Fibroblast of skin of left quadriceps (primary cell): ENCODE measurements at regions not wholly inside any gene's neighbourhood (a gene's known extent, or its start where the extent isn't known, plus 50 kb on each side); places are given as distances from the start of the nearest gene placed in this dataset.
"Not testable (repeated sequence)": the region's sequence is repeated elsewhere in the genome, so short reads cannot be mapped to it uniquely, and the experiment has no call there.

Source experiments
- DNase-seq, 2 experiments: peaks; one replicate each; pipeline ENCODE4 v3.0.0-alpha.2; 2013; ENCODE audit warnings: low read depth in 2 of 2

DNA sequence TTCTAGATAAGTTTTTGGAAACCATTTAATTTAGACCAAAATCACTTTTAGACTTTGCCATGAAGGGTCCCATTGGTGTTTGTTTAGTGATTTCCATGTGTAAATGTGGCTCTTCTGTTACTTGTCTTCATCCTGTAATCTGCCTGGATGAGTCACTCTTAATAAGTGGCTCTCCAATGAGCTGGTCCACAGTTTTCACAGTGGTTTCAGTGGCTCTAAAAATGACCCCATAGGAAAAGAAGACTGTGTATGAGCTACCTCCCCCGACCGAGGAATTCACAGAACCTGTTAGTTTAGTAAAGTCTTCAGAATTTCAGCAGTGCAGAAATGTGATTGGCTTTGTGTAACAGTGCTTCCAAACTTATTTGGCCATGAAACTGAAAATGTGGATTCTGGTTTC lies 492.0 kb upstream of the MARCKS start:
- no peak for DNase-seq

DNA sequence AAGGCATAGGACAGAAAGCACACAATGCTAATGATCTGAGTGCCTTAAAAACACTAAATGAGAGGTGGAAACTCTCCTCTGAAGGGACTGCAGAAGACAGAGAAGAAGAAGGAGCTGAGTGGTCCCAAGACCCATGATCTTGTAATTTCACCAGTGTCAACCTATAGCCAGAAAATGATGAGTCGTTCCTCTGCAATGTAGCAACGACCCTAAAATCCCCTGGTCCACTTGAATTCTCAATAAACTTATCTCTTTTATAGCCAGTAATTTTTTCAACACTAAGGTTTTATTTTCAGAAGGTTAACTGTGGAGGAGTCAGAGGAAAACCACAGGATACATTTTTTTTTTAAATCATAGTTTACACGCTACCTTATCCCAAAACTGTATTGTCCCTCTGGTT lies 490.6 kb upstream of the MARCKS start:
- DNase-seq, result no peak

DNA sequence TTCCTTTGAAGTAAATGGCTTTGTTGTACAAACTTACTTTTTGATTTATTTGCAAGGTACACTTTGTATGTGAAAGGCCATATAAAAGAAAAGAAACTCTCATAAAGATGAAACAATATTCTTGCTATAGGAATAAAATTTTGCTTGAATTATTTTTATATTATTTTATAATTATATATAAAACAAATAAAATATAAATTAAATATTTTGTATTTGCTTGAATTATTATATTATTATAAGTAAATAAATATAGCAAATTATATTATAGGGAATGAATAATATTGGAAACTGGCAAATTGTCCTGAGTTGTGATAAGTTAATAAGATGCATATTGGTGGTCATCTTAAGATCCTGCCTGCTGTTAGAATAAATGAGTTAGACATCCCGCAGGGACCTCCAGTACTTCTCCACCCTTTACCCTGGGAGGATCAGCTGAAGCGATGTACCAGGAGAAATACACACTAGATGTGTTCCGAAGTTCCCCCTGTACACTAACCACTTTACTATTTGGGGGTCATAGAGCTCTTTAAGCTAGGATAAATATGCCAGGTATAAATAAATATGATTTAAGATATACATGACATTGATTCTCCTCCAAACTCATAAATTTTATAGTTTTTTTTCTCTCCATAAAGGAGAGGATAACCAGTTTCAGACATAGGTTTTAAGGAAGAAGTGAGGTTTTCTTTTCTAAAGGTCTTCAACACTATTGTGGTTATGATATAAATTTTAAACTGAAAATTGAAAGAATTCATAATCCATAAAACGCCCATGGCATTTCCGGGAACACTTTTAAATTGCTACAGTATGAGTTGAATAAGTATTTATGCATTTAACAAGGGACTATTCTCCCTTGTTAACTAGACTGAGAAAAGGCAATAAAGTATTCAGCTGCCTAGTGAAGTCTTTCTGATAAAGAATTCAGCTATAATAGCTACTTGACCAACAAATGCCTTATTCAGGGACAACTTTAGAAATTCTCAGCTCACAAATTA lies 486.3 kb upstream of the MARCKS start:
- peak; percentile 73 to 75 for DNase-seq

DNA sequence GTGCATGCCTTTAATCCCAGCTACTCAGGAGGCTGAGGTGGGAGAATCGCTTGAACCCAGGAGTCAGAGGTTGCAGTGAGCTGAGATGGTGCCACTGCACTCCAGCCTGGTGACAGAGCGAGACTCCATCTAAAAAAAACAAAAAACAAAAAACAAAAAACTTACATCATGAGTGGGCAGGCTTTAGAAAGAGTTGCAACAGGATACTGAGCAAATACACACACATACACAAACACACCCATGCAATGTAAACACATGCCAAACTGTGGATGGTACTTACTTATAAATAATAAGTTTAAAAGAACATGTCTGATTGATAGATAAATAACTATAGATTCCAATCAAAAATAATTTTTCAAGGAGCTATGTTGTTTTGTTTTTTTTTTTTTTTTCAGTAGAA lies 481.7 kb upstream of the MARCKS start:
- not testable (repeated sequence) for DNase-seq

DNA sequence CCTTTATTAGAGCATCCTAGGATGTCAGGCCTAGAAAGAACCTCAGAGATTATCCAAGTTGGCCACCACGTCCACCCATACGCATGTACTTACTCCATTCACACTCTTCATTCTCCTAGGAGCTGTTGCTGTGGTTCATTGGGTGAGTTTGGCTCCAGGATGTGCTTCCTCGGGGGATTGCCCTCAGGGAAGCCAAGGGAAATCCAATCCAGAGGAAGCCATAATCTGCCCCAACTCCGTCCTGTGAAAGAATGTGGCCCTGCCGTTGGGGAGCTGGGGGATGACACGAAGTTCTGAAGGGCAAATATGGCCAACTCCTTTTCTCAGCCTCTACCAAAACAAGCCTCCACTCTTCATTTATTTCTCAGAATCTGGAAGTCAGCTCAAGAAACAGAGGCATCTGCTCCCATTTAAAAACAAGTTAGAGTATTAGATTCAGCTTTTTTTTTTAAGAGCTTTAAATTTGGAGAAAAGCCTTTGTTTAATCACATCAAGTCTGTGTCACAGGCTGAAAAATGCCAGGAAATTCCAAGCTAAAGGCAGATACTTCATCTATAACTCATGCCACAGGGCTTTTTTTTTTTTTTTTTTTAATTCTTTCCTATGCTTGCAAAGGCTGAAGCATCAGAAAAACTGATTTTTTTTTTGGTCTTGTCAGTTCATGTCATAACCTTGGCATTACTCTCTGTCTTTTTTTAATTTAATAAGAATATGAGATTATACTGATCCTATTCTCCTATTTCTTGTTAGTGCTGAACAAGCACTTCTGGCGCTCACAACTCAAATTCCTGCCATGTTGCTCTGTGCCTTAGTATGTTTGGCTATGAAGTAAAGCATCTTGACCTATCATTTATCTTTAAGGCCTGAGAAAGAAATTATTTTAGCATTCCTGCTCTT lies 480.9 kb upstream of the MARCKS start:
- peak; percentile 93 for DNase-seq

DNA sequence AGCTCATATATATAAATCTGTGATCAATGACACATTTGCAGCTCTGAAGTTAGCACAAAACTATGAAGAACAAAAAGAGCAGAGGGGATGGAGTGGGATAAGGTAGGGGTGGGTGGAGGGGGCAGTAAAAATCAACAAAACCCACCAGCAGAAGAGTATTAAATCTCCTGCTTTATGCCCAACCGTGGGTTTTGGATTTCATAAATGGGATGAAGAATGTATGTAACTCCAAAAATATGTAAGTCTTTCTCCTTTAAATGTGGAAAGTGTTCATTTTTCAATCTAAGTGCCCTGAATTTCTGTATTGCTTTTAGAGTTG lies 480.3 kb upstream of the MARCKS start:
- DNase-seq, result no peak

DNA sequence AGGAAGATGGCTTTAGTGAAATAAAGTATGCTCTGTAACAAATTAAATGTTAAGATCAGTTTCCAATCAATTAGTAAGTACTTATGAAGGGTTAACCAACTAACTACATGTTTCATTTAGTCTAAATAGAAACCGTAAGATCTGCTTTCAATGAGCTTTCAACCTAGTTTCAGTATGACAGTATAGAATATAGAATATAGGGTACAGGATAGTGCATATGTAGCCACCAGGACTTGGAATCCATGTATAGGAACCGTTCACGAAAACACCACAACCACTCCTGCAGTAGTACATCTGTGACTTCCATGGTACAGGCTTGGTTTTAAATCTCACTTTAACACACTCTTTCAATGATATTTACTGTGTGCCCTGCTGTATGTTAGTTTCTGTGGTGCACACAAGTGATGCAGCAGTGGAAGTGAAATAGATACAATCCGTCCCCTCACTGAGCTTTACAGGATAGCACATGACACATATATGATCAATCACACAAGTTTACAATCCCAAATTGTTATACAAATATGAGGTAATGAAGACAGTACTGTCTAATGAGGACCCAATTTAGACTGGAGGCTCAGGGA lies 479.7 kb upstream of the MARCKS start:
- DNase-seq, result no peak

DNA sequence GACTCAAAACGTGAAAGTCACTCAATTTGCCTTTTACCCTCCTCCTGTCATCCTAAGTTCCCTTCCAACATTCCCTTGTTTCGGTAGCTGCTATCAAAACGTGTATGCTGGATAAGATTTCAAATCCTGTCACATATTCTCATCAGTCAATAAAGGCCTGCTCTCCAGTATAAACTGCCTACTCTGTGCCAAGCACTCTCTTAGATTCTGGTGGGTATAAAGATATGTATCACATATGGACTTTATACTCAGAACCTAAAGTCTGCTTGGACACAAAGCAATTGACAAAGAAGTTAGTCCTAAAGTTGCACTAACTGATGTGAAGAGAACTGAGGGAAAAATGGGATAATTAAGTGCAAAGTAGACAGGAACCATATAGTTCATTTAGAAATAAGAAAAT lies 476.6 kb upstream of the MARCKS start:
- DNase-seq, result no peak

DNA sequence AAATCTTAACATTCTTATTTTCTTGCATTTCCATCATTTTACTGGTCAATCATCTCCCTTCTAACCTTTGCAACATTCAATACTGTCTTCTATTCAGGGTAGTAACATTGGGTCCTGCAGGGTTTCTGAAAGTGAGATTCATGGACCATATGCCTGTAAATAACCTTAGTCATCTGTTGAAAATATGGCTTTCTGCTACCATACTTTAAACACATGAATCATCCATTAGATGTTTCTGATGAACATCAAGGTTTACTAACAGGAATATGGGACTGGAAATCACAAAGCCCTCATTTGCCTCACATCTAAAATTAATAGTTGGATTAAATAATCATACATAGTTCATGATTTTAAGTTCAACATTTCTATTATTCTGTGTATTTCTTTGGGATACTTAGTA lies 475.9 kb upstream of the MARCKS start:
- no peak for DNase-seq

DNA sequence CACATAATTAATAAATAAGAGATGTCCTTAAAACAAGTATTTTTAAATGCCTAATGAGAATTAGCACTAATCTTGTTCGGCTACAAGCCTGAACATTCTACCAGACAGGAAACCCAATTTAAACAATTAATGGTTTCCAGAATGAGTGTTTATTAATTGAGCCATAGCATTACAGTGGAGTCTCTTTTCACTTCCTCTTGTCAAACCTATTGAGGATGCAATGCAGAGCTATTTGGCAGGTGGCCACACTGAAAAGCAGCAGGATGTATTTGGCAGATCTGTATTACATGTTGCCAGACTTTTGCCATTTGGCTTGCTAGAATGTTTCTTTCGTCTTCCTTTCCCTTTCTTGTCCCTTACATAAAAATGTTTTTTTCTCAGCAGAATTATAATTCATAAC lies 475.2 kb upstream of the MARCKS start:
- peak; percentile 67 to 72 for DNase-seq

DNA sequence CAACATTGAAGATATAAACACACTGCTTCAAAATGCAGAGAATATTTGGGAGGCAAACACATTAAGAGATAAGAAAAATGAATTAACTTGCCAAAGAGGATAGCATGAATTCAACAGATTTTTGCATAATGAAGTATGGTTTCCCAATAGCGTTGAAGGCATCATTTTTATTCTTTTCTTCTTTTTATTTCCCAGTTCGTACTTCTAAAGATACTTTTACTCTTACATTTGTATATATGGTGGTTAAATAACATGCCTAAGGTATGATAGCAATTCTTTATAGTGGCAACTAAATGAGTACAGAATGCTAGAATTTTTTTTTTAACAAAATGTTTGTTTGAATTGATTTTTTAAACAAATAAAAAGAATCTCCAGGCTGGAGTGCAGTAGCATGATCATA lies 473.4 kb upstream of the MARCKS start:
- no peak for DNase-seq

DNA sequence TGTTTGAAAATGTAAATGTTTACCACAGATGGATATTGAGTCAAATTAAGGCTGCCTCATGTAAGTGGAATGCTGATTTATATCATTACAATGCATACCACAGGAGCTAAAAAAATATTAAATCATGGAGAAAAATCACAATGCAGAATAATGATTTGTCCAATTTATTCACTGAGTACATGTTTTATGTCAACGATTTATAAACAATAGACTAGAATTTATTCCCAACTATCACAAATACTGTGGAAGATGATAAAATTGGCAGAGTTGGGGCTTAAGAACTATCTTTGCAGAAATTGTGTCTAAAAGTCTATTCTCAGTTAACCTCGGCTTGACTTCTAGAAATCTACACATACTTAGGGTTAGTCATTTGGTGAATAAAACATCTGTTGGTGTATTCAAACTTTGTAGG lies 472.1 kb upstream of the MARCKS start:
- DNase-seq, result peak; percentile 83

DNA sequence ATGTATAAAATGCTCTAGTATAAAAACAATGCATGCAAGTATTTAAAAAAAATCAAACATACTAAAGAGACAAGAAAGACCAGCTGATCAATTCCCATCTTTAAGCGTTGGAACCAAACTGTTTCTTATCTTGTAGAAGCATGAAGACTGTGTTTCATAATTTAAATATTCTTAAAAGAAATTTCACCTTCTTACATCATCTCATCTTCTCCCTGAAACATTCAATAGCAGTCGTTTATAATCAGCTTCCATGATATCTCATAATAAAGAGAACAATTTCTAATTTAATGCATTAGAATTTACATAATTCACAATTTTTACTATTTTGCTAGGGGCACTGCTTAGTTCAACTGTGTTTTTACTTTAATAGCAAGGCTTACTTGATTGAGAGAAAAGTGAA lies 468.1 kb upstream of the MARCKS start:
- DNase-seq, result no peak

DNA sequence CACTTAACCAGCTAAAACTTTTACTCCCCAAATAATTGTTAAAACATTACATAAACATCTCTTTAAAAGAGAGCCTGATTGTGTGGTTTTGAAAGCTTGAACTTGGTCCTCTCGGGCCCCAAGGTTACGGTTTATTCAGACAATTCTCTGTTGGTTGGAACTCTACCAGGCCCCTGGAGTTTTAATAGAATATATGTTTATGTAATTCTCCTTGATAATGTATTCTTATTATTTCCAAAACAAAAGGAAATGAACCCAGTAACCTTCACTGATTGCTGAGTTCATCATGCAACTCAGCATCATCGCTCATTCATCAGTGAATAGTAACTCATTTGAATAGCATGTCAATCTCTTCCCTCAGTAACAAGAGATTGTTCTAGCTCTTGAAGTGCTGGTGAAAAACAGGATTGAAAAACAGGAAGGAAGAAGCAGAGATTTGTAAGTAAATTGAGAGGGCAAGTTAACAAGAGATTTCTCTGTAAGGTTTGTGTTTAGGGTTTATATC lies 464.5 kb upstream of the MARCKS start:
- no peak for DNase-seq

DNA sequence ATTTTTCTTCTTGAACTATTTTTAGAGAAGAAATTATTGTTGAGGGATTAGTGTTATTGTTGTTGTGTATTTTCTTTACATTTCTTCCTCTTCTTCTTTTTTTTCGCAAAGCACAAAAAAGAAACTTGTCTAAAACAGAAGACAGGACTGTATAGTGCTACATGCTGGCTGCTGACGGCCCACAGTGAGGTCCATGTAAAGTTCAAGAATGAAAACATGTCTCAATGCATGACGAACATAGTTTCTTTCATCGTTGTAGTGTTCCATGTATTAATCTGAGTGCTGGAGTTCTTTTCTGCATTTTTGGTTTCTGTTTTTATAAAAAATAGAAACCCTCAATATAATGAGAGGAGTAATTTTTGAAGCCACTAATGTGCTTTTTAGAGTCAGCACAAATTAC lies 462.9 kb upstream of the MARCKS start:
- no peak for DNase-seq

DNA sequence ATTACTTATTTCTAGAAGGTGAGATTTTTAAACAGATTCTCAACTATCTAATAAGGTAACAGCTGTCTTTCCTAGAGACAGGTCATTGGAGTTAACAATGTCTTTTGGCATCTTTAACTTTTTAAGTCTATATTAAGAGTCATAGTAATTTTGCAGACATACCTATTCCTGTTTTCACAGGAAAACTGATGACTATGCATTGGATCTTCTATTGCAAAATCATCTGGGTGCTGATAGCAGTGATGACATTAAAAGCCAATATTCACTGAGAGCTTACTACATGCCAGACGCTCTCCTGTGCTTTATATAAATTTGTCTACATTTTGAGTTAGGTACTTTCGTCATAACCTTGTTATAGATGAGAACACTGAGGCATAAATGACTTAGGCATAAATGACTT lies 462.4 kb upstream of the MARCKS start:
- DNase-seq, result no peak

DNA sequence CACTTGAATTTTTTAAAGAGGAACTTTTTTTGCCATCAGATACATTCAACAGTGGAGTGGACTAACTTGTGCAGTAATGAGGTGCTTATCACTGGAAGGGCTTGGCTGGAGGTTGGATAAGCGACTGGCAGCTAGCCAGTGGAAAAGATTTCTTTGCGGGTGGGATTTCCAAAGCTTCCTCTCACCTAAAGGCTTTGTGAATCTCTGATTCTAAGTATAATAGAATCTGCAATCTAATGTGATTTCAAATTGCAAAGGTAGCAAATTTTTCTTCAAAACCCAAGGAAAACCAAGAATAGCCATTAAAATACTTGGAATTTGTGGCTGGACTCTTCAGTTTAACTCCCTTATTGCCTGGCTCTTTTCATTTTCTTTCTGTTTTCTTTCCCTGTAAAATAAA lies 460.4 kb upstream of the MARCKS start:
- no peak for DNase-seq

DNA sequence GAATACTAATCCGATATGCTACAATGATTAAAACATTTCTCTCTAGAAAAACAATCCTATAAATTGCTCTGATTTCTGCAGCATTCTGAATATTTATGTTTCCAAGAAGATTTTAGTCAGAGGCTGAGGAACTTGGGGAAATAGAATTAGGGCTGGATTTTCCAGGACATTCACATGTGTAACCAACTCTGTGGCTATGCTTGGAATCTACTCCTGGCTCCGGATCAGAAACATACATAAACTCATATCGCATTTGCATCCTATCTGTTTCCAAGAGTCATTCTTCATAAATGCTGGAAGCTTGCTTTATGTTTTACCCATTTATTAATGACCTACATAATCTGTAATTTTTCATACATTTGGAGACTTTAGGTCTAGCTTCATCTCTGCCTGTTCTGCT lies 459.9 kb upstream of the MARCKS start:
- DNase-seq, result peak; percentile 82 to 84

DNA sequence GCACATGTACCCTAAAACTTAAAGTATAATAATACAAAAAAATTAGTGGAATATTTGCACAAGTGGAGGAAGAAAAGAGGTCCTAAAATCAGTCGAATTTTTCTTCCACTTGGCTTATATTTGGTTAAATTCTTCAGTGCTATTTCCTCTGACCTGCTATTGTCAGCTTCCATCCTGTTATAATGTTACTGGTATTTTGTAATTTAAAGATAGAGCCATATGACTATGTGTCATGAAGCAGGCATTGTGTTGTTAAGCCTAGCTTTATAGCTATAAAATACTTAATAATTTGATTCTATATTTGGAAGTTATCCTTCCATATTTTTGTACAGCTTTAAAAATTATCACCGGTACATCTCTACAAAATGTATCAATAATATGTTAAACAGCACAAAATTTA lies 455.9 kb upstream of the MARCKS start:
- DNase-seq, result no peak

DNA sequence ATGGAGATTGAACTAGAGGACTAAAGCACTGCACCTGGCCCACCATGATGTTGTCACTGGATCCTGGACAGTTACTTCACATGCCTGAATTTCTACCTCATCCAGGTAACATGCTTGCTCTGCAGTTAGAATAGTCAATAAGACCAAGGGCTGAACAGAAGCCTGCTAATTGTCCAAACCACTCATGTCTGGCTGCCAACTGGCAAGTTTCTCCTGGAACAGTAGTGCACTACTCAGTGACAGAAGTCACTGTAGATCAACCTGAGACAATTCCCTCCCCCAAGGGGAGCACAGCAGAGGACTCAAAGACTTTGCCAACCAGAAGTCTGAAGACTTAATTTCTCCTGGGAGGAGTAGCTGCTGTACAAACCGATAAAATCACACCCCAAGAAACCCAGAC lies 454.6 kb upstream of the MARCKS start:
- no peak for DNase-seq

DNA sequence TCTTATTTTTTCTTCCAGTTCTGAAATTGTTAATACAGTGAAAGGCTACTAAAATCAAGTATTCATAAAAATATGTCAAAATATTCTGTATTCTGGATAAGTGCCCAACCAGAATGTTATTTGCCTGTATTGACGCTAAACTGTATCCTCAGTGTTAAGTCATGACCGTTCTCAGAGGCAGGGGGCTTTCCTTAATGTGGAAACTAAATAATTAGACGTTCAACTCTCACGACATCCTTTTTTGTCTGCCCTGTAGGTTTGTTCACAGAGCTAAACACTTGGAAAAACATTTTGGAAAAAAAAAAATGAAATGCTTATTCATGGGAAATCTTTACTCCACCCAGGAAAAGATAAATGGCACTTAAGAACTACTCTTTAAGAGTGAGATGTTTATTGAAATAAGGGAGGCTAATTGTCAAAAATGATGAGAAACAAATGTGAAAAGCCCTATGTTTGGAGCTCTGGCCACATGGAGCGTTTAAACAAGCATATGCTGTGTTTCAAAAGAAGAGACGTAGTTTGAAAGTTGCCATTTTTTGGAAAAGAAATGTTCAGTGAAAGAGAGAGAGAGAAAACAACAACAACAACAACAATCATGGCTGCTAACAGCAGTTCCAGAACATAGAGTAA lies 453.1 kb upstream of the MARCKS start:
- DNase-seq, result no peak
